B cell (primary cell): ENCODE measurements at regions not wholly inside any gene's neighbourhood (a gene's known extent, or its start where the extent isn't known, plus 50 kb on each side); places are given as distances from the start of the nearest gene placed in this dataset.

Source experiments
- CTCF ChIP-seq: fragments of 200-600 bp; IDR thresholded peaks from one replicate; pipeline ENCODE4 v1.8.0; 2022; ENCODE audit warnings: antibody characterized with exemption, mild to moderate bottlenecking
- EZH2 ChIP-seq: IDR thresholded peaks from 2 replicates; pipeline ENCODE4 v1.6.1; 2012; ENCODE audit warnings: borderline replicate concordance, low read depth, mild to moderate bottlenecking, moderate library complexity, low read length; ENCODE audit not compliant: insufficient read depth, poor library complexity, severe bottlenecking

GRCh38 chr6:40735121-40735520 is 148.0 kb upstream of the LRFN2 start:
- TF ChIP-seq CTCF = no peak
- TF ChIP-seq EZH2 = no peak
